HK-2 (cell line): ENCODE measurements at regions not wholly inside any gene's neighbourhood (a gene's known extent, or its start where the extent isn't known, plus 50 kb on each side); places are given as distances from the start of the nearest gene placed in this dataset.

Experiments
- DNase-seq: peaks from one replicate; pipeline ENCODE4 v3.0.0-alpha.2; 2018; ENCODE audit not compliant: unreplicated experiment

- DNase-seq, result no peak
Measured at GRCh38 chr14:65877624-65878023, 465.1 kb downstream of the FUT8 start.

- DNase-seq, result no peak
Measured at GRCh38 chr14:65878586-65878985, 466.1 kb downstream of the FUT8 start.

GRCh38 chr14:65879248-65880009, 466.9 kb downstream of the FUT8 start:
- peak; percentile 12 for DNase-seq

DNA sequence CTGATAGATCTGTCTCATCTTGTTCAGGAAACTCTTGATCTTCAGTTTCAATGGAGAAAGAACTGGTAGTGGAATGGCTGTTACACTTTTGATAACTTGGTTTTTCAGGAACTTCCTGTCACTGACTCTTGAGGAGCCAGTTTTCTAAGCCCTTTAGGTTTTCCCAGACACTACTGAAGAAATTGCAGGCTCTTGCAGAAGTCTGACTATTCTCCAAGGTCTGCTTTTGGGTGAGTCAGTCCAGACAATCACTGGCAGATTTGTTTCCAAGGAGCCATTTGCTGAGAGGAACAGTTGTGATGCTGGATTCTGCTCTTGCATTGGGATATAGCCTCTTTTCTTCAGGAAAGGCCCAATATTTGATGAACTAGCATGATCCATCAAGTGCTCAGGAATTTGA, 468.0 kb downstream of the FUT8 start:
- no peak for DNase-seq

DNA sequence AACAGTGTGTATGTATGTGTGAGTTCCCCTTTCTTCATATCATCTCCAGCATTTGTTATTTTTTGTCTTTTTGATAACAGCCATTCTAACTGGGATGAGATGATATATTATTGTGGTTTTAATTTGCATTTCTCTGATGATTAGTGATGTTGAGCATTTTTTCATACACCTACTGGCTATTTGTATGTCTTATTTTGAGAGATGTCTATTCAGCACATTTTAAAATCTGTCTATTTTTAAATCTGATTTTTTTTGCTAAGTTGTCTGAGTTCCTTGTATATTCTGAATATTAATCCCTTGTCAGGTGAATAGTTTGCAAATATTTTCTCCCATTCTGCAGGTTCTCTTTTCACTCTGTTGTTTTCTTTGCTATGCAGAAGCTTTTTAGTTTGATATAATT, 469.1 kb downstream of the FUT8 start:
- no peak for DNase-seq

- DNase-seq, result no peak
Measured at GRCh38 chr14:65888677-65889076, 476.1 kb downstream of the FUT8 start.

- no peak for DNase-seq
Measured at GRCh38 chr14:65892315-65892714, 479.8 kb downstream of the FUT8 start.

DNA sequence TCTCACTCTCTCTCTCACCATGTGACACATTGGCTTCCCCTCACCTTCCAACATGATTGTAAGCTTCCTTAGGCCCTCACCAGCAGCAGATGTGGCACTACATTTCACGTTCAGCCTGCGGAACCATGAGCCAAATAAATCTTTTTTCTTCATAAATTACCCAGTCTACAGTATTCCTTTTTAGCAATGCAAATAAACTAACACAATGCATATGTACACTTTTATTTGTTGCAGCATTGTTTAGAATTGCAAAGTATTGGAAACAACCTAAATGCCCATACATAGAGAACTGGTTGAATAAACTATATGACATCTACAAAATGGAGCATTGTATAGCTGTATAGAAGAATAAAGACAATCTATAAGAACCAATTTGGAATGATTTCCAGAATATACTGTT, 487.6 kb downstream of the FUT8 start:
- DNase-seq, result no peak

DNA sequence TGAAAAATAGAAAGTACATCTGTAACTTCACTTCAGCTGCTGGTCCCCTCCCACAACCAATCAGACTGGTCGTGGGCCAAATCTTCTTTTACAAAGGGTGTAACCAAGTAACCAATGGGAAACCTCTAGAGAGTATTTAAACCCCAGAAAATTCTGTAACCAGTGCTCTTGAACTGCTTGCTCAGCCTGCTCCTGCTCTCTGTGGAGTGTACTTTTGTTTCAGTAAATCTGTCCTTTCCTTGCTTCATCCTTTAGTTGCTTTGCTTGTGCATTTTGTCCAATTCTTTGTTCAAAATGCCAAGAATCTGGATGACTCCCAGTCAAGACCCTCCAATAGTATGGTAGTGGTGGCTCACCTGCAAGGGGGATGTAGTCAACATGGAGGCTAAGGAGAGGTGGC, 489.1 kb downstream of the FUT8 start:
- DNase-seq, result no peak

DNA sequence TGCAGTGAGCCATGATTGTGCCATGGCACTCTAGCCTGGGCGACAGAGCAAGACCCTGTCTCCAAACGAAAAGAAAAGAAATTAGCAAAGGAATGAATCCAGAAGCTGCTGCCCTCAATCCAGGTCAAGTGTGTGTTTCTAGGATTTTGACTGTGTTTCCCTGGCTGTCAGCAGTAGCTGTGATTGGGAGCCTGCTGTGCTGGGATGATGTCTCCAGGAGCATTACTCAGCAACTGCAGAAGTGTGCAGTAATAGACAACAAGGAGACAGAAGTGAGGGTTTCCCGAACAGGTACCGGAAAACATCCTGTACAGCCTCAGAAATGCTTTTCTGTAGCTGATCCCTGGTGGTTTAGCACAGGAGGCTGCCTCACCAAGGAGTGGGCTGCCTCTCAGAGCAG, 492.5 kb downstream of the FUT8 start:
- DNase-seq, result no peak

DNA sequence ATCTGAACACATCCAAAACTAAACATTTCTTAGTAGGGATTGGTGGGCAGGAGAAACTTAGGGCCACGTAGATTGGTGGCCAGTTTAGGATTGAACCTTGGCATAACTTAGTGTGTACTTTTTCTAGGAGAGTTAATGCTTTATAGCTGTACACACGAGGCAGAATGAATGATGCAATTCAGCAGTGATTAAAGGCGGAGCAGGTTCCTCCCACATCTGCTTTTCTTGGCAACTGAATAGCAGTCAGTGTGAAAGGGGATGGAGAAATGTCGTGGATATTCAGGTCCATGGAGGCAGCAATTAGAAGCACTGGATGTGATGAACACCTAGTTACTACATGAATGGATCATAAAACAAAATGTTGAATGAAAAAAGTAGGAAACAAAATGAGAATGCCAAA, 493.8 kb downstream of the FUT8 start:
- DNase-seq, result no peak

- no peak for DNase-seq
Measured at GRCh38 chr14:65906948-65907347, 494.4 kb downstream of the FUT8 start.

GRCh38 chr14:65910108-65910786, 497.7 kb downstream of the FUT8 start:
- DNase-seq, result no peak

- DNase-seq, result no peak
Measured at GRCh38 chr14:65915125-65915524, 502.6 kb downstream of the FUT8 start.

GRCh38 chr14:65916055-65916454, 503.5 kb downstream of the FUT8 start:
- DNase-seq, result no peak

DNA sequence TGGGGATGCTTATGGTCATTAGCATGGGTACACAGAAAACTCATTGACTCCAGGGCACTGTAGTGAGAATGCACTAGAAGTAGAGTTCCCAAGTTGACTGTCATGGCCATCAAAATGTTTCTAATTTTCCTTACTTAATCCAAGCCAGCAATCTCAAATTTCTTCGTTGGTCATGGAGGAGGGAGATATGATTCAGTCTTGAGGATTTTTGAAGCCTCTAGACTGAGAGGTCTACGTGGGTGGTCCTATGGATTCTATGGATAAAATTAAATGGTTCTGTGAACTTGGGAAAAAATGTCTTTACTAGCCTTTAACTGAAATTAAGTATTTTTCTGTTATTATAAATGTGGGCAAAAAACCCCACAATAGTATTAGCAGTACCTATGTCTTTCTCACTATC, 508.5 kb downstream of the FUT8 start:
- DNase-seq, result no peak

DNA sequence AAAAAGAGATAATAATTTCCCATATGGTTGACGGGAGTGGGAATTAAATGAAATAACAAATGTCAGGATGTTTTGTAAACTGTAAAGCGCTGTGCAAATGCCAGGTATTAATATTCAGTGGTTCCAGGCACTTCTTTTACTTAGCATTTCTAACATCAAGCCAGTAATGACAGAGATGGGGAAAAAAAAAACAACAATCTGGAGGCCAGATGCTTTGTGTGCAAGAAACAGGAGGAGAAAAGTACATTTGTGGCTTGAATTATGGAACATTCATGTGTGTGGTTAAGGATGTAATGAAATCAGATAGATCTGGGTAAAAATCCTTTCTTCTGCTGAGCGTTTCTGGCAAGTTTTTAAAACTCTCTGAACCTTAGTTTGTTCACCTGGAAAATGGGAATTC, 509.6 kb downstream of the FUT8 start:
- no peak for DNase-seq

DNA sequence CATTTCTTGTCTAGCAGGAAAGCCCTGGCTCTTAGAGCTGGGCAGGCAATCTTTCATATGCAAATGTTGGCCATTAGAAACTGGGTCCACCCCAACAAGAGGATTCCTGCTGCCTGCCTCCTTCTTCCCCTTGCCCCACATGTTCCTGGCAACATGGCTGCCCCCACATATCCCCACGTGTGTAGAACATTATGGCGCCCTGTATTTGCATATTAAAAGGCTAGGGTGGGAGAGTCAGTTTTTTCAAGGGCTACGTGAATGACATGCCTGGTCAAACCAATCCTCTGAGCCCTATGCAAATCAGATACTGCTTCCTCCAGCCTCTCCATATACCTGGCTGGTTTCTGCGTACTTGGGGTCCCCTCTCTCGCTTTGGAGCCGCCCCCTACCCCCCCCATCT, 514.0 kb downstream of the FUT8 start:
- no peak for DNase-seq

DNA sequence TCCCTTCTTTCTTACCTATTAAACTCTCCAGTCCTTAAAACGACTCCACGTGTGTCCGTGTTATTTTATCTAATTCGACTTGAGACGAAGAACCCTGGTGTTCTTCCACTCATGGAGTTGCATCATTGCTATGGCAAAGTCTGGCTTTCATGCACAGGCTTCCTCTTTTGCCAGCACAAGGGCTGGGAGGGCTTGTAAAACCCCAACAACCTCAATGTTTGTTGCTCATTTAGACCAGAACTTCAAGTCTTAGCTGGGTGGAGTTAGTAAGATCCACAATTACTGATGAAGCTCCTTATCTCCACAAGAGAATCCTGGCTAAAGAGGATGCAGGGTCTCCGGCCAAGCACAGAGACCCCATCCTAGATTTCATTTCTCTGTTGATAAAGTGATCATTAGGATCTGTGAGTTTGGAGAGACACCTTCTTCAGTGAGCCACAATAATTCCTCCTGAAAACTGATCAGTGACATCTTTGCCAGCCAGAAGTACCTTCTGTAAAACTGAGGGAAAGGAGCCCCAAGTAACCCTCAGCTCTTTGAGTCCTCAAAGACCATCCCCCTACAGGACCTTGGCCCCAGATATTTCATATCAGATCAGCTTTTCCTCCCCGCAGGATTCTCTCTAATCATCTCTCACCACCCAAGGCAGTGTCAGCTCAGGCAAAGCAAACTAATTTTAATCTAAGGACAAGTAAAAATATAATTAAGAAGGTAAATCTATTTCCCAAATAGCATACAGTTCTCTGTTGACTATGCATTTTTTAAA, 514.6 kb downstream of the FUT8 start:
- no peak for DNase-seq

DNA sequence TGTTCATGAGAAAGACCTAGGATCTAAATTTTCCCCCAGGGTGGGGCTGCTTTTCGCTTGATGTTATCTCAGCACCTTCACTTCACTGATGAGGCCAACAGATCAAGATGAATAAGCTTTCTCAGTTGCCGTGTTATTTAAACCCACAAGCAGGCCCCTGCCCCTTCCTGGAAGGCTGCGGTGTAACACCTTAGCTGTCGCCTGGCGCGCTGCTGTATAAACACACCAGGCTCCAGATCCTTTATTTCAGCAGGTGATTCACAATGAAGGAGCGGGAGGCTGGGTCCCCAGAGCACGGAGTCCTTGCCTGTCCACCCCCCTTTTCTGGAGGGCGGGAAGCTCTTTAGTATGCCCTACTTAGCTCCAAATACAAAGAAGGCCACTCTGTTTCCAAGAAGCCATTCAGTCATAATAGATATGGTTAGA, 515.4 kb downstream of the FUT8 start:
- DNase-seq, result no peak

DNA sequence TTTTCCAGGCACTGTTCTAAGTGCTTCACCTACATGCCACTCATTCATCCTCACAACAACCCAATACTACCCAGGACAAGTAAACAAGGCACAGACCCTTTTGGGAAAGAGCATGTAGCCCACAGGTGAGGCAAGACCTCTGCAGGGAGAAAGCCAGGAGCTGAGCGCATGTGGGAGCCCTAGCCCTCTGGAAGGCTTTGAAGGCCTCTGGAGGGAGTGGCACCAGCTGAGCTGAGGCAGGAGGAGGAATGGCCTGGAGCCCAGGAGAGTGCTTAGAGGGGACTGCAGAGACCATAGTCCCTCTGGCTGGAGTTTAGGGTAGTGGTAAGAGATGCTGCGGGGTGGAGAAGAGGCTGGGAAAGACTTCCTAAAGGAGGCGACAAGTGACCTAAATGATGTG, 516.5 kb downstream of the FUT8 start:
- no peak for DNase-seq

GRCh38 chr14:65933400-65934069, 521.0 kb downstream of the FUT8 start:
- DNase-seq, result no peak
